Pons (tissue), 1 donor: ENCODE measurements at regions not wholly inside any gene's neighbourhood (a gene's known extent, or its start where the extent isn't known, plus 50 kb on each side); places are given as distances from the start of the nearest gene placed in this dataset.

ENCODE experiments used
- DNase-seq: peaks from one replicate; pipeline ENCODE4 v3.0.0-alpha.2; 2016; ENCODE audit warnings: low spot score

- no peak for DNase-seq
Observed at GRCh38 chr7:45982907-45983719, 62.0 kb upstream of the IGFBP3 start.

GRCh38 chr7:45982132-45982531 lies 61.1 kb upstream of the IGFBP3 start:
- no peak for DNase-seq

- no peak for DNase-seq
Observed at GRCh38 chr7:45980973-45981372, 59.9 kb upstream of the IGFBP3 start.

GRCh38 chr7:45980181-45980905 lies 59.3 kb upstream of the IGFBP3 start:
- DNase-seq, result no peak

- DNase-seq, result no peak
Observed at GRCh38 chr7:45979275-45980180, 58.5 kb upstream of the IGFBP3 start.

- DNase-seq, result no peak
Observed at GRCh38 chr7:45978731-45979211, 57.7 kb upstream of the IGFBP3 start.

GRCh38 chr7:45978010-45978681 lies 57.1 kb upstream of the IGFBP3 start:
- DNase-seq, result peak; percentile 4

GRCh38 chr7:45977256-45977780 lies 56.2 kb upstream of the IGFBP3 start:
- DNase-seq, result no peak

- DNase-seq, result no peak
Observed at GRCh38 chr7:45976485-45976856, 55.4 kb upstream of the IGFBP3 start.

- no peak for DNase-seq
Observed at GRCh38 chr7:45975847-45976484, 54.9 kb upstream of the IGFBP3 start.

- no peak for DNase-seq
Observed at GRCh38 chr7:45975367-45975766, 54.3 kb upstream of the IGFBP3 start.

GRCh38 chr7:45974540-45975360 lies 53.7 kb upstream of the IGFBP3 start:
- DNase-seq, result no peak

- DNase-seq, result peak; percentile 97
Observed at GRCh38 chr7:45973725-45974532, 52.9 kb upstream of the IGFBP3 start.

- no peak for DNase-seq
Observed at GRCh38 chr7:45972629-45973312, 51.7 kb upstream of the IGFBP3 start.

GRCh38 chr7:45971661-45972175 lies 50.6 kb upstream of the IGFBP3 start:
- no peak for DNase-seq

GRCh38 chr7:45971171-45971570 lies 50.1 kb upstream of the IGFBP3 start:
- DNase-seq, result no peak
